ENCODE measurements at regions not wholly inside any gene's neighbourhood (a gene's known extent, or its start where the extent isn't known, plus 50 kb on each side); places are given as distances from the start of the nearest gene placed in this dataset.

GRCh38 chr13:90954605-90955195 is 392.8 kb upstream of the MIR17HG start:
- intact Hi-C loops (cut with micrococcal nuclease) = no loop called here
- no peak overlapping the region for H3K9ac ChIP-seq (ENCODE audit: low read length)
- H3F3A ChIP-seq (ENCODE audit: low read length, unreplicated experiment) = no peaks in the 10 kb centered on the region
- ATAC-seq (no peak), DNase-seq (no peak)
- H3K4me1 ChIP-seq (ENCODE audit: insufficient read depth, low read length) = peaks cover 46% of the 10 kb centered on the region
- no peak overlapping the region for H3K4me3 ChIP-seq (ENCODE audit: low read length)
- no TSS peak for BruUV-seq (replicated peaks)
- ChIA-PET POLR2A (ENCODE audit: unreplicated experiment) (no interaction called here), CTCF (no interaction called here)
- no peaks in the 10 kb centered on the region for H3K9me3 ChIP-seq (ENCODE audit: low read length)
- no peak overlapping the region for H2AFZ ChIP-seq (ENCODE audit: low read length)
- no peaks in the 10 kb centered on the region for H3K79me2 ChIP-seq (ENCODE audit: low read length)
- no peaks in the 10 kb centered on the region for H3K27me3 ChIP-seq (ENCODE audit: low read length)
- H3K36me3 ChIP-seq (ENCODE audit: low read depth, low read length) = no peaks in the 10 kb centered on the region
- H3K4me2 ChIP-seq (ENCODE audit: low read length) = no peak overlapping the region
- no peaks in the 10 kb centered on the region for H3K9me2 ChIP-seq (replicated peaks; ENCODE audit: low read length)
- TF ChIP-seq EZH2phosphoT487 (IDR thresholded peaks at IDR 0.05; ENCODE audit: borderline replicate concordance, low read length) = no peak
- TF ChIP-seq EZH2 (IDR thresholded peaks at IDR 0.05; ENCODE audit: low read length, unreplicated experiment) = no peak
- TF ChIP-seq, protein P1, sequence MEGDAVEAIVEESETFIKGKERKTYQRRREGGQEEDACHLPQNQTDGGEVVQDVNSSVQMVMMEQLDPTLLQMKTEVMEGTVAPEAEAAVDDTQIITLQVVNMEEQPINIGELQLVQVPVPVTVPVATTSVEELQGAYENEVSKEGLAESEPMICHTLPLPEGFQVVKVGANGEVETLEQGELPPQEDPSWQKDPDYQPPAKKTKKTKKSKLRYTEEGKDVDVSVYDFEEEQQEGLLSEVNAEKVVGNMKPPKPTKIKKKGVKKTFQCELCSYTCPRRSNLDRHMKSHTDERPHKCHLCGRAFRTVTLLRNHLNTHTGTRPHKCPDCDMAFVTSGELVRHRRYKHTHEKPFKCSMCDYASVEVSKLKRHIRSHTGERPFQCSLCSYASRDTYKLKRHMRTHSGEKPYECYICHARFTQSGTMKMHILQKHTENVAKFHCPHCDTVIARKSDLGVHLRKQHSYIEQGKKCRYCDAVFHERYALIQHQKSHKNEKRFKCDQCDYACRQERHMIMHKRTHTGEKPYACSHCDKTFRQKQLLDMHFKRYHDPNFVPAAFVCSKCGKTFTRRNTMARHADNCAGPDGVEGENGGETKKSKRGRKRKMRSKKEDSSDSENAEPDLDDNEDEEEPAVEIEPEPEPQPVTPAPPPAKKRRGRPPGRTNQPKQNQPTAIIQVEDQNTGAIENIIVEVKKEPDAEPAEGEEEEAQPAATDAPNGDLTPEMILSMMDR (conservative IDR thresholded peaks at IDR 0.05; ENCODE audit: low read depth, low read length) = no peak
- no peaks in the 10 kb centered on the region for H4K20me1 ChIP-seq (ENCODE audit: low read length)
- no peak overlapping the region for H3K27ac ChIP-seq (ENCODE audit: low read length)

- no peak overlapping the region for H3K4me3 ChIP-seq (ENCODE audit: low read length)
- H3K36me3 ChIP-seq (ENCODE audit: low read depth, low read length) = no peaks in the 10 kb centered on the region
- H3K4me2 ChIP-seq (ENCODE audit: low read length) = no peak overlapping the region
- CTCF ChIA-PET = no interaction called here
- no TSS peak for BruUV-seq (replicated peaks)
- no peaks in the 10 kb centered on the region for H3K27me3 ChIP-seq (ENCODE audit: low read length)
- intact Hi-C loops (cut with micrococcal nuclease) = no loop called here
- DNase-seq (no peak), ATAC-seq (no peak)
- no peaks in the 10 kb centered on the region for H3F3A ChIP-seq (ENCODE audit: low read length, unreplicated experiment)
- no peaks in the 10 kb centered on the region for H3K9me2 ChIP-seq (replicated peaks; ENCODE audit: low read length)
- H3K9ac ChIP-seq (ENCODE audit: low read length) = no peak overlapping the region
- no peaks in the 10 kb centered on the region for H4K20me1 ChIP-seq (ENCODE audit: low read length)
- POLR2A ChIA-PET (ENCODE audit: unreplicated experiment) = no interaction called here
- H3K9me3 ChIP-seq (ENCODE audit: low read length) = no peaks in the 10 kb centered on the region
- H3K27ac ChIP-seq (ENCODE audit: low read length) = no peak overlapping the region
- no peak overlapping the region for H2AFZ ChIP-seq (ENCODE audit: low read length)
- no peak for TF ChIP-seq EZH2phosphoT487 (IDR thresholded peaks at IDR 0.05; ENCODE audit: borderline replicate concordance, low read length)
- TF ChIP-seq, protein P1 (conservative IDR thresholded peaks at IDR 0.05; ENCODE audit: low read depth, low read length) = no peak
- TF ChIP-seq EZH2 (IDR thresholded peaks at IDR 0.05; ENCODE audit: low read length, unreplicated experiment) = no peak
- H3K79me2 ChIP-seq (ENCODE audit: low read length) = no peaks in the 10 kb centered on the region
- H3K4me1 ChIP-seq (ENCODE audit: insufficient read depth, low read length) = peaks cover 32% of the 10 kb centered on the region
These were observed 391.5 kb upstream of the MIR17HG start for GRCh38 chr13:90956031-90956430.

DNA sequence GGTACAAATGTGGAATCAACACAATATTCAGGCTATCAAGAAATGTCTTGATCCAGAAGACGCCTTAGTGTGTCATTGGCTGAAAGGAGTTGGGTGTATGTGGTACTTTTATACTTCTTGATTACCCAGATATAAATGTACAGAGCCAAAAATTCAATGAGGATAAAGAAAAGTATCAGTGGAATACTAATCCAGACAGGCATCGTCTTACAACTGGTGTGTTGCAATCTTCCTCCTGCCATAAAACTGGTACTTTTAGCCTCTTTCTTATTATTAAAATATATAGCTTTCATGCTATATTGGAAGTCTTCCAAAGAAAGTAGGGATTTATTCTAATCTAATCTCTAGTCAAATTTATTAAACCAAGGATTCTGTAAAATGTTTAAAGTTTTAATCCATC is 388.6 kb upstream of the MIR17HG start:
- H3K9ac ChIP-seq (ENCODE audit: low read length) = no peak overlapping the region
- intact Hi-C loops (cut with micrococcal nuclease) = no loop called here
- ATAC-seq (no peak), DNase-seq (no peak)
- ChIA-PET POLR2A (ENCODE audit: unreplicated experiment) (no interaction called here), CTCF (no interaction called here)
- H3K36me3 ChIP-seq (ENCODE audit: low read depth, low read length) = no peaks in the 10 kb centered on the region
- no peaks in the 10 kb centered on the region for H3K9me2 ChIP-seq (replicated peaks; ENCODE audit: low read length)
- H3K9me3 ChIP-seq (ENCODE audit: low read length) = no peaks in the 10 kb centered on the region
- H3K4me2 ChIP-seq (ENCODE audit: low read length) = no peak overlapping the region
- no peaks in the 10 kb centered on the region for H4K20me1 ChIP-seq (ENCODE audit: low read length)
- H3K27me3 ChIP-seq (ENCODE audit: low read length) = no peaks in the 10 kb centered on the region
- H3K79me2 ChIP-seq (ENCODE audit: low read length) = no peaks in the 10 kb centered on the region
- BruUV-seq (replicated peaks) = no TSS peak
- no peak overlapping the region for H3K27ac ChIP-seq (ENCODE audit: low read length)
- 0 out of 2 replicates have a peak, but pooled peaks cover 7% of the 10 kb centered on the region for H3K4me1 ChIP-seq (ENCODE audit: insufficient read depth, low read length)
- H3K4me3 ChIP-seq (ENCODE audit: low read length) = no peak overlapping the region
- H3F3A ChIP-seq (ENCODE audit: low read length, unreplicated experiment) = no peaks in the 10 kb centered on the region
- TF ChIP-seq EZH2 (IDR thresholded peaks at IDR 0.05; ENCODE audit: low read length, unreplicated experiment) (no peak), EZH2phosphoT487 (IDR thresholded peaks at IDR 0.05; ENCODE audit: borderline replicate concordance, low read length) (no peak)
- TF ChIP-seq, protein P1 (conservative IDR thresholded peaks at IDR 0.05; ENCODE audit: low read depth, low read length) = no peak
- no peak overlapping the region for H2AFZ ChIP-seq (ENCODE audit: low read length)
